PC-9 (cell line): ENCODE measurements at regions not wholly inside any gene's neighbourhood (a gene's known extent, or its start where the extent isn't known, plus 50 kb on each side); places are given as distances from the start of the nearest gene placed in this dataset.

Source experiments
- BruUV-seq: library from RNA; stranded (reverse); fragments of 400-500 nt; replicated peaks from 2 replicates; lab custom pipeline; 2021; lab: Mats Ljungman, UMichigan
- CTCF ChIA-PET: fragments of 300-600 bp; sonication (Branson Sonifier 250); formaldehyde crosslinking; loops from one replicate; lab custom pipeline; 2022; ENCODE audit warnings: antibody characterized with exemption; lab: Charles Lee
- POLR2A ChIA-PET: fragments of 300-600 bp; sonication (Branson Sonifier 250); formaldehyde crosslinking; loops from one replicate; lab custom pipeline; 2022; ENCODE audit warnings: antibody characterized with exemption; ENCODE audit not compliant: unreplicated experiment; lab: Charles Lee
- DNase-seq, 2 experiments: peaks; one replicate each; pipeline versions ENCODE4 v3.0.0 to v3.0.0-alpha.2; 2015 to 2022; ENCODE audit warnings: mixed read lengths in 1 of 2
- H2AFZ ChIP-seq: fragments of 200-600 bp; sonication (generic); 2 replicates; pipeline ENCODE4 v1.8.1; 2017; ENCODE audit warnings: antibody characterized with exemption
- H3F3A ChIP-seq: fragments of 200-600 bp; sonication (generic); 2 replicates; pipeline ENCODE4 v1.8.1; 2017; ENCODE audit warnings: antibody characterized with exemption, mild to moderate bottlenecking, low read depth; ENCODE audit not compliant: insufficient read depth
- H3K27ac ChIP-seq: fragments of 200-600 bp; sonication (generic); 2 replicates; pipeline ENCODE4 v1.6.1; 2016; ENCODE audit warnings: mixed run types
- H3K27me3 ChIP-seq: fragments of 200-600 bp; sonication (generic); 2 replicates; pipeline ENCODE4 v1.6.1; 2016; ENCODE audit warnings: low read depth, mixed run types; ENCODE audit not compliant: insufficient read depth
- H3K36me3 ChIP-seq: fragments of 200-600 bp; sonication (generic); 2 replicates; pipeline ENCODE4 v1.6.1; 2016; ENCODE audit warnings: low read depth, mixed run types
- H3K4me1 ChIP-seq: fragments of 200-600 bp; sonication (generic); replicated peaks from 2 replicates; pipeline ENCODE4 v1.6.1; 2016; ENCODE audit warnings: mixed run types; ENCODE audit not compliant: insufficient read depth
- H3K4me2 ChIP-seq: fragments of 200-600 bp; sonication (generic); 2 replicates; pipeline ENCODE4 v1.6.1; 2017; ENCODE audit warnings: mixed run types
- H3K4me3 ChIP-seq: fragments of 200-600 bp; sonication (generic); 2 replicates; pipeline ENCODE4 v1.6.1; 2016; ENCODE audit warnings: mixed run types
- H3K79me2 ChIP-seq: fragments of 200-600 bp; sonication (generic); 2 replicates; pipeline ENCODE4 v1.6.1; 2017; ENCODE audit warnings: low read depth, mixed run types
- H3K9me2 ChIP-seq: fragments of 200-600 bp; sonication (generic); 2 replicates; pipeline ENCODE4 v1.8.1; 2017; ENCODE audit warnings: mild to moderate bottlenecking; ENCODE audit not compliant: insufficient read depth
- H3K9me3 ChIP-seq: fragments of 200-600 bp; sonication (generic); 2 replicates; pipeline ENCODE4 v1.8.1; 2016; ENCODE audit warnings: low read depth; ENCODE audit not compliant: insufficient read depth
- H4K20me1 ChIP-seq: fragments of 200-600 bp; sonication (generic); 2 replicates; pipeline ENCODE4 v1.8.1; 2017; ENCODE audit not compliant: insufficient read depth
- EZH2 ChIP-seq: fragments of 200-600 bp; sonication (generic); IDR thresholded peaks from 2 replicates; pipeline ENCODE4 v1.8.0; 2017; ENCODE audit warnings: antibody characterized with exemption, low read depth
- intact Hi-C: fragments of 100-400 bp; cut with micrococcal nuclease; formaldehyde crosslinking; loops from one replicate; pipeline ENCODE4 v1.10.0; 2022; ENCODE audit not compliant: unreplicated experiment
- TF ChIP-seq, protein P1 (sequence below): fragments of 200-600 bp; sonication (generic); conservative IDR thresholded peaks from 2 replicates; pipeline ENCODE4 v1.6.1; 2017; ENCODE audit warnings: mixed run types, antibody characterized with exemption, mild to moderate bottlenecking, moderate library complexity

DNA sequence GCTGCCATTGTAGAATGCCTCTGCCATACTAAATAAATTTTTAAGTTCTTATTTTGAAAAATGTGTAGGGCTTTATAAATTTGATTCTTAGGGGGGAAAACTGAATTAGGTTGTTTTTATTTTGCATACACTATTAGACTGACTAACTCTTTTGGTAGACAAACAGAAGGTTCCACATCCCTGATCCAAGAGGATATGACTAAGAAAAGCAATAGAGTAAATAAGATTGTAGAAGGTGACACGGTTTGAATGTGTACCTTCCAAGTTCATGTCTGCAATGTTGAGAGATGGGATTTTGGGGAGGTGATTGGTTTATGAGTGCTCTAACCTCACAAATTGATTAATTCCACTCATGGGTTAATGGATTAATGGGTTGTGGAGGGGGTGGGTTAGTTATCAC is 127.9 kb downstream of the GLUL start:
- no peaks in the 10 kb centered on the region for H3K79me2 ChIP-seq
- no peaks in the 10 kb centered on the region for H3K9me3 ChIP-seq
- no peaks in the 10 kb centered on the region for H4K20me1 ChIP-seq
- no peaks in the 10 kb centered on the region for H3F3A ChIP-seq
- TF ChIP-seq, protein P1, sequence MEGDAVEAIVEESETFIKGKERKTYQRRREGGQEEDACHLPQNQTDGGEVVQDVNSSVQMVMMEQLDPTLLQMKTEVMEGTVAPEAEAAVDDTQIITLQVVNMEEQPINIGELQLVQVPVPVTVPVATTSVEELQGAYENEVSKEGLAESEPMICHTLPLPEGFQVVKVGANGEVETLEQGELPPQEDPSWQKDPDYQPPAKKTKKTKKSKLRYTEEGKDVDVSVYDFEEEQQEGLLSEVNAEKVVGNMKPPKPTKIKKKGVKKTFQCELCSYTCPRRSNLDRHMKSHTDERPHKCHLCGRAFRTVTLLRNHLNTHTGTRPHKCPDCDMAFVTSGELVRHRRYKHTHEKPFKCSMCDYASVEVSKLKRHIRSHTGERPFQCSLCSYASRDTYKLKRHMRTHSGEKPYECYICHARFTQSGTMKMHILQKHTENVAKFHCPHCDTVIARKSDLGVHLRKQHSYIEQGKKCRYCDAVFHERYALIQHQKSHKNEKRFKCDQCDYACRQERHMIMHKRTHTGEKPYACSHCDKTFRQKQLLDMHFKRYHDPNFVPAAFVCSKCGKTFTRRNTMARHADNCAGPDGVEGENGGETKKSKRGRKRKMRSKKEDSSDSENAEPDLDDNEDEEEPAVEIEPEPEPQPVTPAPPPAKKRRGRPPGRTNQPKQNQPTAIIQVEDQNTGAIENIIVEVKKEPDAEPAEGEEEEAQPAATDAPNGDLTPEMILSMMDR, result no peak
- no peak for TF ChIP-seq EZH2
- no peaks in the 10 kb centered on the region for H3K27me3 ChIP-seq
- no TSS peak for BruUV-seq
- DNase-seq, result no peak
- H3K4me1 ChIP-seq, result peaks cover 13% of the 10 kb centered on the region
- H3K9me2 ChIP-seq, result no peaks in the 10 kb centered on the region
- H3K4me2 ChIP-seq, result no peak overlapping the region
- no peak overlapping the region for H2AFZ ChIP-seq
- no peak overlapping the region for H3K27ac ChIP-seq
- intact Hi-C loops, result no loop called here
- ChIA-PET POLR2A (no interaction called here), CTCF (no interaction called here)
- no peaks in the 10 kb centered on the region for H3K36me3 ChIP-seq
- no peak overlapping the region for H3K4me3 ChIP-seq

DNA sequence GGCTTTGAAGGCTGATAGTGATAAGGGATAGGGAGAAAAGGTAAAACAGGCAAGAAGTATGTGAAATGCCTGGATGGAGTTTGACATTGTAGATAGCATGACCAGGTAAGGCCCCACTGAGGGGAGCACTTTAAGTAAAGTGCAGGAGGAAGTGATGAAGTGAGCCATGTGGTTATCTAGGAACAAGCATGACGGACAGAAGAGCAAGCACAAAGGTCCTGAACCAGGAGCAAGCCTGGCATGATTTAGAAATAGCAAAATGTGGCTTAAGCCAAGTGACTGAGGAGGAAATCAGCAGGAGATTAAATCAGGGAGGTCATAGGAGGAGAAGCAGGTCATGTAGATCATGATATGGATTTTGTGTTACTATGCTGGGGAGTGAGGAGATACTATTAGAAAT is 129.2 kb downstream of the GLUL start:
- no peaks in the 10 kb centered on the region for H3K9me2 ChIP-seq
- TF ChIP-seq EZH2, result no peak
- TF ChIP-seq, protein P1, result no peak
- H3K79me2 ChIP-seq, result no peaks in the 10 kb centered on the region
- intact Hi-C loops, result no loop called here
- POLR2A ChIA-PET, result no interaction called here
- H3K36me3 ChIP-seq, result no peaks in the 10 kb centered on the region
- no peak overlapping the region for H3K4me2 ChIP-seq
- H3F3A ChIP-seq, result no peaks in the 10 kb centered on the region
- no peaks in the 10 kb centered on the region for H3K27me3 ChIP-seq
- H4K20me1 ChIP-seq, result no peaks in the 10 kb centered on the region
- H3K4me1 ChIP-seq, result peaks cover 13% of the 10 kb centered on the region
- H3K4me3 ChIP-seq, result no peak overlapping the region
- CTCF ChIA-PET, result no interaction called here
- BruUV-seq, result no TSS peak
- DNase-seq, result no peak
- H3K27ac ChIP-seq, result no peak overlapping the region
- H2AFZ ChIP-seq, result no peak overlapping the region
- no peaks in the 10 kb centered on the region for H3K9me3 ChIP-seq

DNA sequence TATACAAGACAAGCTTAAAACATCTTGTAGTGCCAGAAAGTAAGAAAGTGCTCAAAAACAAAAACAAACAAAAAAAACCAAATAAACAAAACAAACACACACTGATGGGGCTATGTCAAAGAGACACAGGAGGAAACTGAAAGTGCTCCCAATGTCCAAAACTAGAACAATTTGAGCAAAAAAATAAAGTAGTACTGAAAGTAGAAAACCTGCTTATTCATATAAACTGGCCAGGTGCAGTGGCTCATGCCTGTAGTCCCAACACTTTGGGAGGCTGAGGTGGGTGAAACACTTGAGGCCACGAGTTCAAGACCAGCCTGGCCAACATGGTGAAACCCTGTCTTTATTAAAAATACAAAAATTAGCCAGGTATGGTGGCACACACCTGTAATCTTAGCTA is 129.9 kb downstream of the GLUL start:
- Histone ChIP-seq H3K27me3 (no peaks in the 10 kb centered on the region), H3K79me2 (no peaks in the 10 kb centered on the region), H3K4me3 (no peak overlapping the region), H3K4me1 (peaks cover 13% of the 10 kb centered on the region), H3K9me3 (no peaks in the 10 kb centered on the region), H3F3A (no peaks in the 10 kb centered on the region), H3K4me2 (no peak overlapping the region), H3K36me3 (no peaks in the 10 kb centered on the region), H4K20me1 (no peaks in the 10 kb centered on the region), H3K27ac (no peak overlapping the region), H2AFZ (no peak overlapping the region), H3K9me2 (no peaks in the 10 kb centered on the region)
- no TSS peak for BruUV-seq
- ChIA-PET POLR2A (no interaction called here), CTCF (no interaction called here)
- intact Hi-C loops, result no loop called here
- TF ChIP-seq, protein P1, result no peak
- TF ChIP-seq EZH2, result no peak
- DNase-seq, result no peak
